ENCODE measurements at regions not wholly inside any gene's neighbourhood (a gene's known extent, or its start where the extent isn't known, plus 50 kb on each side); places are given as distances from the start of the nearest gene placed in this dataset.
"Not testable (repeated sequence)": the region's sequence is repeated elsewhere in the genome, so short reads cannot be mapped to it uniquely, and the experiment has no call there.

- H3K27ac ChIP-seq, result no peak overlapping the region
- ChIA-PET CTCF (interaction anchor here (0.7 kb wide), 1 partner anchor 60 kb away, joined by 5 read pairs; no protein-coding TSS in a partner anchor), POLR2A (ENCODE audit: low non-redundant PET) (no interaction called here)
- DNase-seq (ENCODE audit: low spot score), result no peak
- TF ChIP-seq CTCF (conservative IDR thresholded peaks at IDR 0.05; ENCODE audit: low read depth), result no peak
These were observed 273.7 kb downstream of the SRGAP2C start for GRCh38 chr1:121458291-121459048.

DNA sequence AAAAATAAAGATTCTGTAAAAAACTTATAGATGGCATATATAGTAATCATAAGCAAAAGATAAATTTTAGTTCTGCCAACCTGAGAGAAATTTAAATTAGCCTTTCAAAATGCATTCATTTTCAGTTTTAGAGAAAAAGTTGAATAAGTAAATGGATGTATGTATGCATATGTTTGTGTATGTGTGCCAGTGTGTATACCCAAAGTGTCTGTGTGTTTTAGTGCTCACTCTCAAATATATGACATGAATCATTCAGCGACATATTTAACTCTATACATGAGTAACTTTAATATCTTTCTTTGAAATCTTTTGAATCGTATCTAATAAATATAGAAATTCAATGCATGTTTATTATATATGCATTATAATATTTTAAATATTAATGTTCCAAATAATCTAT lies 274.5 kb downstream of the SRGAP2C start:
- no peak overlapping the region for H3K27ac ChIP-seq
- no peak for DNase-seq (ENCODE audit: low spot score)
- TF ChIP-seq CTCF (conservative IDR thresholded peaks at IDR 0.05; ENCODE audit: low read depth), result no peak
- POLR2A ChIA-PET (ENCODE audit: low non-redundant PET), result no interaction called here
- CTCF ChIA-PET, result interaction anchor here (0.7 kb wide), 1 partner anchor 59 kb away, joined by 5 read pairs; no protein-coding TSS in a partner anchor

DNA sequence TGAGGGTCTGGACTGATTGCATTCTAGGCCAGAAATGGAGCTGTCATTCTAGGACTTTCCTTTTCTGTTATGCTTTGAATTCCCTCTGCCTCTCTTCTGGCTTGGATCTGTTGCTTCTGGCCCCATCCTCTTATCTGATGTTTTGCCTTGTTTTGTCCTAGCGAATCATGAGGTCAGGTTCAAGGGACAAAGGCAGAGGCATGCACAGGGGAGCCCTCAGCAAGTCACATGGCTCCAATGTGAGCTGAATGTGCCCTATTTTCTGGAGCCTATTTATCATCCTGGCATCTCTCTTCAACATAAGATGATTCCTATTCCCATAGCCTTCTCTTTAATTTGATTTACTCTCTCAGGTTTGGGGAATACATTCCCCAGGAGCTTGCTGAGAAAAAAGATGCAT lies 284.6 kb downstream of the SRGAP2C start:
- CTCF ChIA-PET; POLR2A ChIA-PET (ENCODE audit: low non-redundant PET); H3K27ac ChIP-seq; DNase-seq (ENCODE audit: low spot score): not testable (repeated sequence)

- CTCF ChIA-PET; POLR2A ChIA-PET (ENCODE audit: low non-redundant PET); DNase-seq (ENCODE audit: low spot score); H3K27ac ChIP-seq: not testable (repeated sequence)
These were observed 285.6 kb downstream of the SRGAP2C start for GRCh38 chr1:121470401-121470800.

GRCh38 chr1:121471523-121471922 lies 286.7 kb downstream of the SRGAP2C start:
- POLR2A ChIA-PET (ENCODE audit: low non-redundant PET), result no interaction called here
- no peak for TF ChIP-seq CTCF (conservative IDR thresholded peaks at IDR 0.05; ENCODE audit: low read depth)
- H3K27ac ChIP-seq, result no peak overlapping the region
- CTCF ChIA-PET, result no interaction called here
- no peak for DNase-seq (ENCODE audit: low spot score)

DNA sequence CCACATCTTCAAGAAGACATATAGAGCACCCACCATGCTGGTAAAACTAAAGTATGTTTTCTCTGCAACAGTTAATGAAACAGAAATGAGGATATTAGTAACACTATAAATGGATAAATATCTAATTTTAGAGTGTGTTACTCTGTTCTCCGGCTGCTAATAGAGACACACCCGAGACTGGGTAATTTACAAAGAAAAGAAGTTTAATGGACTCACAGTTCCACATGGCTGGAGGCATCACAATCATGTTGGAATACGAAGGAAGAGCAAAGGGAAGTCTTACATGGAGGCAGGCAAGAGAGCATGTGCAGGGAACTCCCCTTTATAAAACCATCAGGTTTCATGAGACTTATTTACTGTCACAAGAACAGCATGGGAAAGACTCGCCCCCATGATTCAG lies 287.2 kb downstream of the SRGAP2C start:
- ChIA-PET POLR2A (ENCODE audit: low non-redundant PET) (no interaction called here), CTCF (no interaction called here)
- no peak overlapping the region for H3K27ac ChIP-seq
- DNase-seq (ENCODE audit: low spot score), result no peak
- TF ChIP-seq CTCF (conservative IDR thresholded peaks at IDR 0.05; ENCODE audit: low read depth), result no peak

- no peak for TF ChIP-seq CTCF (conservative IDR thresholded peaks at IDR 0.05; ENCODE audit: low read depth)
- ChIA-PET CTCF (no interaction called here), POLR2A (ENCODE audit: low non-redundant PET) (no interaction called here)
- no peak for DNase-seq (ENCODE audit: low spot score)
- no peak overlapping the region for H3K27ac ChIP-seq
These were observed 298.5 kb downstream of the SRGAP2C start for GRCh38 chr1:121483234-121483633.
